NOMO-1 (cell line): ENCODE measurements at regions not wholly inside any gene's neighbourhood (a gene's known extent, or its start where the extent isn't known, plus 50 kb on each side); places are given as distances from the start of the nearest gene placed in this dataset.
"Not testable (repeated sequence)": the region's sequence is repeated elsewhere in the genome, so short reads cannot be mapped to it uniquely, and the experiment has no call there.

Source experiments
- DNase-seq, 2 experiments: peaks; one replicate each; lab custom pipeline; 2025; ENCODE audit not compliant: unreplicated experiment in 2 of 2; lab: John Stamatoyannopoulos, UW

- DNase-seq = not testable (repeated sequence)
Measured at GRCh38 chr5:130391727-130392264, 487.5 kb downstream of the CHSY3 start.

- no peak for DNase-seq
Measured at GRCh38 chr5:130386155-130386554, 481.9 kb downstream of the CHSY3 start.

GRCh38 chr5:130385656-130386055, 481.4 kb downstream of the CHSY3 start:
- no peak for DNase-seq

- no peak for DNase-seq
Measured at GRCh38 chr5:130365956-130366355, 461.7 kb downstream of the CHSY3 start.

- no peak for DNase-seq
Measured at GRCh38 chr5:130350131-130350530, 445.9 kb downstream of the CHSY3 start.

GRCh38 chr5:130337179-130337888, 433.1 kb downstream of the CHSY3 start:
- no peak for DNase-seq

GRCh38 chr5:130335117-130335516, 430.9 kb downstream of the CHSY3 start:
- DNase-seq = no peak

GRCh38 chr5:130333089-130333488, 428.8 kb downstream of the CHSY3 start:
- no peak for DNase-seq

GRCh38 chr5:130331332-130331731, 427.1 kb downstream of the CHSY3 start:
- no peak for DNase-seq

- no peak for DNase-seq
Measured at GRCh38 chr5:130324953-130325671, 420.8 kb downstream of the CHSY3 start.

GRCh38 chr5:130323804-130324454, 419.7 kb downstream of the CHSY3 start:
- peak; percentile 64 to 95 for DNase-seq

GRCh38 chr5:130321931-130322330, 417.7 kb downstream of the CHSY3 start:
- DNase-seq = no peak

- DNase-seq = no peak
Measured at GRCh38 chr5:130316971-130317680, 412.9 kb downstream of the CHSY3 start.

GRCh38 chr5:130295235-130295634, 391.0 kb downstream of the CHSY3 start:
- DNase-seq = no peak

- DNase-seq = not testable (repeated sequence)
Measured at GRCh38 chr5:130294798-130295197, 390.5 kb downstream of the CHSY3 start.

GRCh38 chr5:130290219-130290618, 386.0 kb downstream of the CHSY3 start:
- DNase-seq = no peak

- DNase-seq = no peak
Measured at GRCh38 chr5:130289132-130290088, 385.1 kb downstream of the CHSY3 start.

GRCh38 chr5:130287438-130287837, 383.2 kb downstream of the CHSY3 start:
- no peak for DNase-seq

- no peak for DNase-seq
Measured at GRCh38 chr5:130286971-130287370, 382.7 kb downstream of the CHSY3 start.

- no peak for DNase-seq
Measured at GRCh38 chr5:130282049-130282448, 377.8 kb downstream of the CHSY3 start.
